Transverse colon (tissue), 4 donors: ENCODE measurements at regions not wholly inside any gene's neighbourhood (a gene's known extent, or its start where the extent isn't known, plus 50 kb on each side); places are given as distances from the start of the nearest gene placed in this dataset.

ENCODE experiments used
- DNase-seq: peaks from one replicate; pipeline ENCODE4 v3.0.0-alpha.2; 2019
- H3K27ac ChIP-seq, 4 donors: fragments of 200-600 bp; sonication (generic); 2 replicates each; pipeline ENCODE4 v1.5.1; 2016 to 2018; ENCODE audit warnings: inconsistent platforms in 4 of 4
- H3K27me3 ChIP-seq: fragments of 200-600 bp; sonication (generic); 2 replicates; pipeline ENCODE4 v1.5.1; 2017; ENCODE audit warnings: inconsistent platforms
- H3K36me3 ChIP-seq, 4 donors: fragments of 200-600 bp; sonication (generic); 2 replicates each; pipeline ENCODE4 v1.5.1; 2017 to 2019; ENCODE audit warnings: inconsistent platforms in 4 of 4
- H3K4me1 ChIP-seq, 4 donors: fragments of 200-600 bp; sonication (generic); 2 replicates each; pipeline ENCODE4 v1.5.1; 2017 to 2020; ENCODE audit warnings: inconsistent platforms in 4 of 4
- H3K4me3 ChIP-seq, 4 donors: fragments of 200-600 bp; sonication (generic); 1 replicate in 1 of 4; 2 replicates in 3 of 4; pipeline versions ENCODE4 v1.5.1 to v1.6.1; 2017 to 2019; ENCODE audit warnings: inconsistent platforms in 4 of 4
- H3K9me3 ChIP-seq, 2 donors: fragments of 200-600 bp; sonication (generic); 2 replicates each; pipeline ENCODE4 v1.5.1; 2017 to 2019; ENCODE audit warnings: inconsistent platforms in 2 of 2
- EP300 ChIP-seq: sonication (generic); formaldehyde crosslinking; IDR thresholded peaks from one replicate; pipeline ENCODE4 v1.6.1; 2017; ENCODE audit warnings: antibody characterized with exemption, low read depth
- POLR2A ChIP-seq: fragments of 450-650 bp; IDR thresholded peaks from one replicate; pipeline ENCODE4 v1.6.1; 2016; ENCODE audit warnings: antibody characterized with exemption, mild to moderate bottlenecking, moderate library complexity
- POLR2AphosphoS5 ChIP-seq, 3 donors: sonication (generic); formaldehyde crosslinking; IDR thresholded peaks; one replicate each; pipeline ENCODE4 v1.6.1; 2016; ENCODE audit warnings: antibody characterized with exemption in 3 of 3
- WGBS, 2 donors: methylation state at CpG; one replicate each; pipeline ENCODE4 v1.1.5; 2018; ENCODE audit warnings: low coverage in 1 of 2; 5-methylcytosine and 5-hydroxymethylcytosine counted together
- in situ Hi-C, 4 donors: fragments of 200-750 bp; cut with MboI; loops; one replicate each; pipeline versions ENCODE4 v1.15.0 to v1.15.1; 2017; ENCODE audit warnings: low sequenced_read_pairs in 3 of 4, low pct_ligation_motif_present in 1 of 4, low pct_unique_long_range_greater_than_20kb in 1 of 4
- intact Hi-C: fragments of 100-400 bp; cut with DNase I; formaldehyde crosslinking; loops from one replicate; pipeline ENCODE4 v1.15.1; 2023; ENCODE audit warnings: low total_unique reads
- TF ChIP-seq, protein P1 (sequence below), 5 experiments: fragments of 200-600 bp in 3 of 5; fragments of 450-650 bp in 2 of 5; sonication (generic) in 3 of 5; IDR thresholded peaks; 1 replicate in 2 of 5; 2 replicates in 3 of 5; pipeline ENCODE4 v1.5.1; 2016 to 2017; ENCODE audit warnings: antibody characterized with exemption in 5 of 5, inconsistent platforms in 3 of 5, mild to moderate bottlenecking in 2 of 5, moderate library complexity in 1 of 5

GRCh38 chr18:75125382-75126331 lies 83.3 kb downstream of the PTGR3 start:
- intact Hi-C loops = no loop called here
- Histone ChIP-seq H3K4me3 (peak overlapping the region in 1 of 4 donors; percentile 16), H3K36me3 (no peaks in the 10 kb centered on the region), H3K4me1 (peaks cover 0 to 11% (median 8%) of the 10 kb centered on the region in 4 donors), H3K9me3 (no peaks in the 10 kb centered on the region), H3K27me3 (no peaks in the 10 kb centered on the region), H3K27ac (no peak overlapping the region)
- in situ Hi-C loops = no loop called here
- TF ChIP-seq EP300 = no peak
- no peak for TF ChIP-seq POLR2A
- TF ChIP-seq, protein P1, sequence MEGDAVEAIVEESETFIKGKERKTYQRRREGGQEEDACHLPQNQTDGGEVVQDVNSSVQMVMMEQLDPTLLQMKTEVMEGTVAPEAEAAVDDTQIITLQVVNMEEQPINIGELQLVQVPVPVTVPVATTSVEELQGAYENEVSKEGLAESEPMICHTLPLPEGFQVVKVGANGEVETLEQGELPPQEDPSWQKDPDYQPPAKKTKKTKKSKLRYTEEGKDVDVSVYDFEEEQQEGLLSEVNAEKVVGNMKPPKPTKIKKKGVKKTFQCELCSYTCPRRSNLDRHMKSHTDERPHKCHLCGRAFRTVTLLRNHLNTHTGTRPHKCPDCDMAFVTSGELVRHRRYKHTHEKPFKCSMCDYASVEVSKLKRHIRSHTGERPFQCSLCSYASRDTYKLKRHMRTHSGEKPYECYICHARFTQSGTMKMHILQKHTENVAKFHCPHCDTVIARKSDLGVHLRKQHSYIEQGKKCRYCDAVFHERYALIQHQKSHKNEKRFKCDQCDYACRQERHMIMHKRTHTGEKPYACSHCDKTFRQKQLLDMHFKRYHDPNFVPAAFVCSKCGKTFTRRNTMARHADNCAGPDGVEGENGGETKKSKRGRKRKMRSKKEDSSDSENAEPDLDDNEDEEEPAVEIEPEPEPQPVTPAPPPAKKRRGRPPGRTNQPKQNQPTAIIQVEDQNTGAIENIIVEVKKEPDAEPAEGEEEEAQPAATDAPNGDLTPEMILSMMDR (IDR thresholded peaks at IDR 0.05) = no peak
- TF ChIP-seq POLR2AphosphoS5 (IDR thresholded peaks at IDR 0.05) = no peak
- 88 to 100% methylated on average over 1 to 36 of the region's 44 CpGs for WGBS, 2 donors
- DNase-seq = no peak

DNA sequence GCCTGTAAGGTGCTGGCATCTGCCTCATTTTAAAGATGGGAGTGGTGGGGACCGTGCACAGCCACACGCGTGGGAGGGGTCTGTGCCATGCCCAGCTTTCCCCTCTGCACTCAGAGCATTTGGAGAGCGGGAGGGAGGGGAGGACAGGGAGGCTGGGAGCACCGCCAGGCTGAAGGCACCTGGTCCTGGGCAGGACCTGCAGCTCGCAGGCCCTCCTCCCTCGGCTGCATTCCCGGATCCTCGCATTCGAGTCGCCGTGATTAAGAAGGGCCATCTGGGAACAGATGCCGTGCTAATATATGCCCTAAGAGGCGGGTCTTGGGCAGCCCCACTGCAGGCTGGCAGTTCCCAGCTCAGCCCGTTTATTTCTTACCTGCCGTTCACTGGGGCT lies 84.0 kb downstream of the PTGR3 start:
- Histone ChIP-seq H3K27me3 (no peaks in the 10 kb centered on the region), H3K9me3 (no peaks in the 10 kb centered on the region), H3K4me3 (peak overlapping the region in 1 of 4 donors; percentile 16), H3K36me3 (no peaks in the 10 kb centered on the region), H3K27ac (no peak overlapping the region), H3K4me1 (peaks cover 0 to 11% (median 8%) of the 10 kb centered on the region in 4 donors)
- WGBS, 2 donors = 91% methylated on average over 16 of the region's 16 CpGs; no CpG with 5 or more reads in 1 of the 2 donors
- intact Hi-C loops (no loop called here), in situ Hi-C loops (no loop called here)
- DNase-seq = no peak
- no peak for TF ChIP-seq POLR2A
- TF ChIP-seq, protein P1 (IDR thresholded peaks at IDR 0.05) = no peak
- no peak for TF ChIP-seq POLR2AphosphoS5 (IDR thresholded peaks at IDR 0.05)
- no peak for TF ChIP-seq EP300

DNA sequence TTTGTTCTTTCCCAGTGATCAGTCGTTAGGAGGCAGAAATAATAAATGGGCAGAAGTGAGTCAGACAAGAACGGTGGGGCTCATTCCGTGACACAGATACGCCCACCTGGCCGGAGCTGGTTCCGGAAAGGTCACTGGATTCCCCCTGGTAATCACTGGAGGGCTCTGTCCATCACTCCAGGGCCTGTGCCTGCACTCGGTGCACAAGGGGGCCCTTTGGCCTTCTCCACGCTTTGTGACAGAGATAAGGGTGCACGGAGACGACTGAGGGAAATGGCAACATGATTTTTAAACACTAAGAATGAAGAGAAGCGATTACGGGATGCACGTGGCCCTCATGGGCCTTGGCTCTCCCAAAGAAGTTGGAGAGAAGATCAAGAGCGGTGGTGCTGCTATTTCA lies 84.4 kb downstream of the PTGR3 start:
- DNase-seq = no peak
- Histone ChIP-seq H3K4me3 (no peak overlapping the region), H3K9me3 (no peaks in the 10 kb centered on the region), H3K27ac (no peak overlapping the region), H3K27me3 (no peaks in the 10 kb centered on the region), H3K4me1 (peaks cover 0 to 11% (median 8%) of the 10 kb centered on the region in 4 donors), H3K36me3 (no peaks in the 10 kb centered on the region)
- in situ Hi-C loops = no loop called here
- 88 to 90% methylated on average over 6 to 14 of the region's 14 CpGs for WGBS, 2 donors
- intact Hi-C loops = no loop called here
- TF ChIP-seq EP300 (no peak), POLR2AphosphoS5 (IDR thresholded peaks at IDR 0.05) (no peak), POLR2A (no peak)
- TF ChIP-seq, protein P1 (IDR thresholded peaks at IDR 0.05) = no peak

GRCh38 chr18:75123113-75123512 lies 85.8 kb downstream of the PTGR3 start:
- intact Hi-C loops (no loop called here), in situ Hi-C loops (no loop called here)
- DNase-seq = no peak
- H3K4me1 ChIP-seq = peaks cover 0 to 10% (median 7%) of the 10 kb centered on the region in 4 donors
- H3K27me3 ChIP-seq = no peaks in the 10 kb centered on the region
- H3K36me3 ChIP-seq = no peaks in the 10 kb centered on the region
- H3K4me3 ChIP-seq = no peak overlapping the region
- H3K9me3 ChIP-seq = no peaks in the 10 kb centered on the region
- WGBS, 2 donors = 73 to 91% methylated on average over 5 to 10 of the region's 12 CpGs
- no peak overlapping the region for H3K27ac ChIP-seq
- TF ChIP-seq POLR2AphosphoS5 (IDR thresholded peaks at IDR 0.05) (no peak), POLR2A (no peak), EP300 (no peak)
- TF ChIP-seq, protein P1 (IDR thresholded peaks at IDR 0.05) = no peak
